HG03103 (cell line): ENCODE measurements at regions not wholly inside any gene's neighbourhood (a gene's known extent, or its start where the extent isn't known, plus 50 kb on each side); places are given as distances from the start of the nearest gene placed in this dataset.

Experiments
- ATAC-seq: cut with Tn5 transposase; IDR thresholded peaks from one replicate; pipeline ENCODE4 v1.9.1; 2021; ENCODE audit warnings: low read depth; ENCODE audit not compliant: unreplicated experiment

GRCh38 chr2:146807568-146808168 lies 1037.2 kb upstream of the ACVR2A start:
- ATAC-seq = no peak

GRCh38 chr2:146806364-146807005 lies 1038.3 kb upstream of the ACVR2A start:
- no peak for ATAC-seq

- no peak for ATAC-seq
Measured at GRCh38 chr2:146804288-146804687, 1040.5 kb upstream of the ACVR2A start.

- no peak for ATAC-seq
Measured at GRCh38 chr2:146801886-146802285, 1042.9 kb upstream of the ACVR2A start.

- no peak for ATAC-seq
Measured at GRCh38 chr2:146786396-146786795, 1058.4 kb upstream of the ACVR2A start.

GRCh38 chr2:146785101-146785500 lies 1059.7 kb upstream of the ACVR2A start:
- ATAC-seq = no peak

GRCh38 chr2:146784602-146785001 lies 1060.2 kb upstream of the ACVR2A start:
- ATAC-seq = no peak

- no peak for ATAC-seq
Measured at GRCh38 chr2:146777181-146777580, 1067.6 kb upstream of the ACVR2A start.

GRCh38 chr2:146776596-146776995 lies 1068.2 kb upstream of the ACVR2A start:
- ATAC-seq = no peak

- ATAC-seq = no peak
Measured at GRCh38 chr2:146771531-146771930, 1073.3 kb upstream of the ACVR2A start.

GRCh38 chr2:146764301-146764700 lies 1080.5 kb upstream of the ACVR2A start:
- ATAC-seq = no peak

- no peak for ATAC-seq
Measured at GRCh38 chr2:146762786-146763185, 1082.0 kb upstream of the ACVR2A start.

- no peak for ATAC-seq
Measured at GRCh38 chr2:146754606-146755005, 1090.2 kb upstream of the ACVR2A start.

- ATAC-seq = no peak
Measured at GRCh38 chr2:146748046-146748445, 1096.8 kb upstream of the ACVR2A start.

- no peak for ATAC-seq
Measured at GRCh38 chr2:146741260-146741659, 1103.6 kb upstream of the ACVR2A start.

GRCh38 chr2:146734821-146735190 lies 1110.0 kb upstream of the ACVR2A start:
- no peak for ATAC-seq

- peak; percentile 87 for ATAC-seq
Measured at GRCh38 chr2:146734042-146734820, 1110.6 kb upstream of the ACVR2A start.

GRCh38 chr2:146730882-146731281 lies 1113.9 kb upstream of the ACVR2A start:
- no peak for ATAC-seq

- no peak for ATAC-seq
Measured at GRCh38 chr2:146721486-146721885, 1123.3 kb upstream of the ACVR2A start.

- ATAC-seq = no peak
Measured at GRCh38 chr2:146720170-146720569, 1124.7 kb upstream of the ACVR2A start.

GRCh38 chr2:146716591-146716990 lies 1128.2 kb upstream of the ACVR2A start:
- no peak for ATAC-seq

- no peak for ATAC-seq
Measured at GRCh38 chr2:146709004-146709403, 1135.8 kb upstream of the ACVR2A start.
